CD14-positive monocyte (primary cell): ENCODE measurements at regions not wholly inside any gene's neighbourhood (a gene's known extent, or its start where the extent isn't known, plus 50 kb on each side); places are given as distances from the start of the nearest gene placed in this dataset.

Experiments used
- DNase-seq, 3 donors: peaks; one replicate each; pipeline ENCODE4 v3.0.0-alpha.2; 2011 to 2022
- H2AFZ ChIP-seq: 2 replicates; pipeline ENCODE4 v1.6.0; 2012; ENCODE audit warnings: mild to moderate bottlenecking, low read depth, low read length, inconsistent platforms; ENCODE audit not compliant: insufficient read depth, poor library complexity, severe bottlenecking
- H3K27ac ChIP-seq, 2 donors: 1 replicate in 1 of 2; 2 replicates in 1 of 2; pipeline ENCODE4 v1.5.1; 2012 to 2013; ENCODE audit warnings: low read length in 2 of 2, control low read depth in 1 of 2, inconsistent platforms in 1 of 2, low read depth in 1 of 2, mild to moderate bottlenecking in 1 of 2
- H3K27me3 ChIP-seq, 2 donors: one replicate each; pipeline versions ENCODE4 v1.6.0 to v1.6.1; 2011 to 2013; ENCODE audit warnings: low read length in 2 of 2; ENCODE audit not compliant: control insufficient read depth in 2 of 2, insufficient read depth in 2 of 2
- H3K36me3 ChIP-seq, 2 donors: replicated peaks in 1 of 2; 1 replicate in 1 of 2; 2 replicates in 1 of 2; pipeline versions ENCODE4 v1.5.1 to v1.6.1; 2012 to 2013; ENCODE audit warnings: low read length in 2 of 2, control low read depth in 1 of 2, inconsistent platforms in 1 of 2, mild to moderate bottlenecking in 1 of 2; ENCODE audit not compliant: insufficient read depth in 2 of 2, control insufficient read depth in 1 of 2
- H3K4me1 ChIP-seq, 2 donors: 1 replicate in 1 of 2; 2 replicates in 1 of 2; pipeline versions ENCODE4 v1.5.1 to v1.6.1; 2012 to 2013; ENCODE audit warnings: low read length in 2 of 2, control low read depth in 1 of 2, inconsistent platforms in 1 of 2, mild to moderate bottlenecking in 1 of 2, moderate library complexity in 1 of 2; ENCODE audit not compliant: insufficient read depth in 2 of 2, control insufficient read depth in 1 of 2
- H3K4me2 ChIP-seq: replicated peaks from 2 replicates; pipeline ENCODE3; 2012; ENCODE audit warnings: low read length, moderate library complexity, mild to moderate bottlenecking; ENCODE audit not compliant: poor library complexity, severe bottlenecking; ENCODE audit errors: extremely low read depth
- H3K4me3 ChIP-seq, 3 experiments: fragments of 200-600 bp in 1 of 3; sonication (generic) in 1 of 3; replicated peaks in 1 of 3; 1 replicate in 2 of 3; 2 replicates in 1 of 3; pipeline ENCODE4 v1.5.1; 2011 to 2013; ENCODE audit warnings: low read length in 3 of 3, mild to moderate bottlenecking in 3 of 3, control low read depth in 2 of 3, low read depth in 2 of 3, inconsistent platforms in 1 of 3, moderate library complexity in 1 of 3
- H3K79me2 ChIP-seq: 2 replicates; pipeline ENCODE4 v1.6.0; 2012; ENCODE audit warnings: mild to moderate bottlenecking, control low read depth, inconsistent platforms, low read length, moderate library complexity; ENCODE audit not compliant: insufficient read depth
- H3K9ac ChIP-seq: 2 replicates; pipeline ENCODE4 v1.6.0; 2017; ENCODE audit warnings: low read length, mild to moderate bottlenecking; ENCODE audit not compliant: insufficient read depth, poor library complexity, severe bottlenecking
- H3K9me3 ChIP-seq, 2 donors: replicated peaks in 1 of 2; 1 replicate in 1 of 2; 2 replicates in 1 of 2; pipeline versions ENCODE4 v1.5.1 to v1.6.1; 2012 to 2013; ENCODE audit warnings: low read length in 2 of 2, control low read depth in 1 of 2; ENCODE audit not compliant: control insufficient read depth in 1 of 2, insufficient read depth in 1 of 2
- H4K20me1 ChIP-seq: 2 replicates; pipeline ENCODE4 v1.6.0; 2012; ENCODE audit warnings: mild to moderate bottlenecking, low read length, control low read depth, moderate library complexity; ENCODE audit not compliant: insufficient read depth
- H3K27ac Mint-ChIP-seq, 7 donors: one replicate each; pipeline ENCODE4 v1.8.0; 2020; ENCODE audit warnings: mild to moderate bottlenecking in 7 of 7, mixed read lengths in 7 of 7, moderate library complexity in 6 of 7, inconsistent platforms in 2 of 7
- H3K27me3 Mint-ChIP-seq, 3 donors: one replicate each; pipeline ENCODE4 v1.8.0; 2021 to 2022; ENCODE audit warnings: low read depth in 3 of 3, mild to moderate bottlenecking in 3 of 3, mixed read lengths in 3 of 3, moderate library complexity in 3 of 3, inconsistent platforms in 1 of 3
- H3K36me3 Mint-ChIP-seq, 2 donors: one replicate each; pipeline ENCODE4 v1.8.0; 2020; ENCODE audit warnings: mixed read lengths in 2 of 2, inconsistent platforms in 1 of 2, mild to moderate bottlenecking in 1 of 2
- H3K4me1 Mint-ChIP-seq: one replicate; pipeline ENCODE4 v1.8.0; 2020; ENCODE audit warnings: mild to moderate bottlenecking, mixed read lengths
- H3K4me3 Mint-ChIP-seq, 2 donors: one replicate each; pipeline ENCODE4 v1.8.0; 2020; ENCODE audit warnings: mild to moderate bottlenecking in 2 of 2, mixed read lengths in 2 of 2, moderate library complexity in 1 of 2
- H3K9me3 Mint-ChIP-seq, 7 donors: one replicate each; pipeline ENCODE4 v1.8.0; 2020 to 2022; ENCODE audit warnings: mixed read lengths in 7 of 7, mild to moderate bottlenecking in 6 of 7, moderate library complexity in 6 of 7, inconsistent platforms in 2 of 7
- WGBS: methylation state at CpG from one replicate; pipeline ENCODE4 v1.1.5; 2013; ENCODE audit warnings: missing lambda C conversion rate; ENCODE audit not compliant: insufficient coverage; 5-methylcytosine and 5-hydroxymethylcytosine counted together
- intact Hi-C, 2 donors: fragments of 100-400 bp; cut with micrococcal nuclease; formaldehyde crosslinking; loops; one replicate each; pipeline versions ENCODE4 v1.15.0 to v1.15.1; 2023
- TF ChIP-seq, protein P1 (sequence below): fragments of 200-600 bp; IDR thresholded peaks from one replicate; pipeline ENCODE4 v1.8.0; 2022; ENCODE audit warnings: antibody characterized with exemption, mild to moderate bottlenecking

DNA sequence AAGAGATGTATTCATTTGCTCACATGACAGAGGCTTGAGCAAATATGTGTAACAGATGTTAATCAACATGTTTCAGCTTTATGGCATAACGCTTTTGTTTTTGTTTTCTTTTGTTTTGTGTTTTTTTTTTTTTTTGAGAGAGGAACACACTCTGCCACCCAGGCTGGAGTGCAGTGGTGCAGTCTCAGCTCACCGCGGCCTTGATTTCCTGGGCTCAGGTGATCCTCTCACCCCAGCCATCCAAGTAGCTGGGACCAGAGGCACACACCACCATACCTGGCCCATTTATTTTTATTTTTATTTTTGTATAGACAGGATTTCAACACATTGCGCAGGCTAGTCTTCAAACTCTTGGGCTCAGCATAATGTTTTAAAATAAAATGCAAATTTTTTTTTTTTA is 1504.4 kb upstream of the CADM2 start:
- no peaks in the 10 kb centered on the region for H3K36me3 Mint-ChIP-seq
- H3K27ac Mint-ChIP-seq: no peak overlapping the region
- DNase-seq: no peak
- peaks cover 0 to 2% (median 0%) of the 10 kb centered on the region in 3 donors for H3K27me3 Mint-ChIP-seq
- H3K79me2 ChIP-seq: no peaks in the 10 kb centered on the region
- no peaks in the 10 kb centered on the region for H3K36me3 ChIP-seq
- no peak overlapping the region for H3K9ac ChIP-seq
- H3K9me3 Mint-ChIP-seq: peaks cover 0 to 4% (median 0%) of the 10 kb centered on the region in 7 donors
- no peak overlapping the region for H3K27ac ChIP-seq
- no peak overlapping the region for H3K4me3 ChIP-seq
- no peak overlapping the region for H3K4me3 Mint-ChIP-seq
- intact Hi-C loops: no loop called here
- no peak overlapping the region for H3K4me2 ChIP-seq
- no peaks in the 10 kb centered on the region for H4K20me1 ChIP-seq
- H3K9me3 ChIP-seq: no peaks in the 10 kb centered on the region
- H3K4me1 ChIP-seq: no peaks in the 10 kb centered on the region
- no peaks in the 10 kb centered on the region for H3K27me3 ChIP-seq
- TF ChIP-seq, protein P1, sequence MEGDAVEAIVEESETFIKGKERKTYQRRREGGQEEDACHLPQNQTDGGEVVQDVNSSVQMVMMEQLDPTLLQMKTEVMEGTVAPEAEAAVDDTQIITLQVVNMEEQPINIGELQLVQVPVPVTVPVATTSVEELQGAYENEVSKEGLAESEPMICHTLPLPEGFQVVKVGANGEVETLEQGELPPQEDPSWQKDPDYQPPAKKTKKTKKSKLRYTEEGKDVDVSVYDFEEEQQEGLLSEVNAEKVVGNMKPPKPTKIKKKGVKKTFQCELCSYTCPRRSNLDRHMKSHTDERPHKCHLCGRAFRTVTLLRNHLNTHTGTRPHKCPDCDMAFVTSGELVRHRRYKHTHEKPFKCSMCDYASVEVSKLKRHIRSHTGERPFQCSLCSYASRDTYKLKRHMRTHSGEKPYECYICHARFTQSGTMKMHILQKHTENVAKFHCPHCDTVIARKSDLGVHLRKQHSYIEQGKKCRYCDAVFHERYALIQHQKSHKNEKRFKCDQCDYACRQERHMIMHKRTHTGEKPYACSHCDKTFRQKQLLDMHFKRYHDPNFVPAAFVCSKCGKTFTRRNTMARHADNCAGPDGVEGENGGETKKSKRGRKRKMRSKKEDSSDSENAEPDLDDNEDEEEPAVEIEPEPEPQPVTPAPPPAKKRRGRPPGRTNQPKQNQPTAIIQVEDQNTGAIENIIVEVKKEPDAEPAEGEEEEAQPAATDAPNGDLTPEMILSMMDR: no peak
- no CpG with 5 or more reads among the region's 4 CpGs for WGBS
- no peaks in the 10 kb centered on the region for H3K4me1 Mint-ChIP-seq
- no peak overlapping the region for H2AFZ ChIP-seq

DNA sequence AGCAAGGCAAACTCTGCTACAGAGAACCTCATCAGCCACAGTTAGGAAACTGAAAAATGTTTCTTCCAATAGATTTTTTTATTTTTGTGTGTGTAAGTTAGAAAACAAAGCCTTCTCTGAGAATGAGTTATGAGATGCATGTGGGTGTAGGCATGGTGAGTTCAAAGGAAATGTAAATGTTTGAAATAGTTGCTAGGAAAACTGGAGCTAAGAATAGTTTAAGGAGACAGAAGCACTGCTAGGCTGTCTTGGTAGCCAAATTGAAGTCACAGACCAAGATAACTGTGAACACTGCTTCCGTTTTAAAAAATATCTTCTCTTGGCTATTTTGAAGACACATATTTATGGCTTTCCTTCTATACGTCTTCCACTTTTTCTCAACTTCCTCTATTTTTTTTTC is 1501.2 kb upstream of the CADM2 start:
- no peak overlapping the region for H3K4me2 ChIP-seq
- no peaks in the 10 kb centered on the region for H3K79me2 ChIP-seq
- H2AFZ ChIP-seq: no peak overlapping the region
- TF ChIP-seq, protein P1: no peak
- no peaks in the 10 kb centered on the region for H3K36me3 ChIP-seq
- no peak overlapping the region for H3K27ac ChIP-seq
- no peaks in the 10 kb centered on the region for H3K27me3 ChIP-seq
- H3K27me3 Mint-ChIP-seq: no peaks in the 10 kb centered on the region
- H3K9me3 ChIP-seq: no peaks in the 10 kb centered on the region
- no peak overlapping the region for H3K27ac Mint-ChIP-seq
- DNase-seq: no peak
- H3K36me3 Mint-ChIP-seq: no peaks in the 10 kb centered on the region
- intact Hi-C loops: no loop called here
- no CpG with 5 or more reads among the region's 2 CpGs for WGBS
- H3K9ac ChIP-seq: no peak overlapping the region
- H3K4me1 Mint-ChIP-seq: no peaks in the 10 kb centered on the region
- H3K9me3 Mint-ChIP-seq: peaks cover 0 to 5% (median 0%) of the 10 kb centered on the region in 7 donors
- H4K20me1 ChIP-seq: no peaks in the 10 kb centered on the region
- no peak overlapping the region for H3K4me3 Mint-ChIP-seq
- H3K4me3 ChIP-seq: no peak overlapping the region
- H3K4me1 ChIP-seq: no peaks in the 10 kb centered on the region
